GM19238 (cell line): ENCODE measurements at regions not wholly inside any gene's neighbourhood (a gene's known extent, or its start where the extent isn't known, plus 50 kb on each side); places are given as distances from the start of the nearest gene placed in this dataset.

Source experiments
- DNase-seq: peaks from one replicate; pipeline ENCODE4 v3.0.0; 2011; ENCODE audit warnings: low spot score; ENCODE audit not compliant: insufficient read length

GRCh38 chr9:117548556-117548955 lies 133.7 kb upstream of the ASTN2 start:
- no peak for DNase-seq

GRCh38 chr9:117547904-117548303 lies 133.0 kb upstream of the ASTN2 start:
- DNase-seq: no peak

GRCh38 chr9:117546894-117547678 lies 132.2 kb upstream of the ASTN2 start:
- no peak for DNase-seq

GRCh38 chr9:117545846-117546245 lies 131.0 kb upstream of the ASTN2 start:
- DNase-seq: no peak

- DNase-seq: no peak
These were observed 128.2 kb upstream of the ASTN2 start for GRCh38 chr9:117543089-117543488.

GRCh38 chr9:117542021-117542420 lies 127.2 kb upstream of the ASTN2 start:
- no peak for DNase-seq

GRCh38 chr9:117541181-117541580 lies 126.3 kb upstream of the ASTN2 start:
- no peak for DNase-seq

GRCh38 chr9:117535973-117536372 lies 121.1 kb upstream of the ASTN2 start:
- no peak for DNase-seq

GRCh38 chr9:117535434-117535833 lies 120.6 kb upstream of the ASTN2 start:
- no peak for DNase-seq

GRCh38 chr9:117528225-117528624 lies 113.4 kb upstream of the ASTN2 start:
- no peak for DNase-seq

- DNase-seq: no peak
These were observed 111.8 kb upstream of the ASTN2 start for GRCh38 chr9:117526674-117527073.

GRCh38 chr9:117523531-117524153 lies 108.8 kb upstream of the ASTN2 start:
- DNase-seq: no peak

GRCh38 chr9:117521293-117521692 lies 106.4 kb upstream of the ASTN2 start:
- DNase-seq: no peak

GRCh38 chr9:117516676-117517632 lies 102.1 kb upstream of the ASTN2 start:
- DNase-seq: no peak

GRCh38 chr9:117511852-117512481 lies 97.1 kb upstream of the ASTN2 start:
- no peak for DNase-seq

GRCh38 chr9:117496307-117496706 lies 81.5 kb upstream of the ASTN2 start:
- no peak for DNase-seq

GRCh38 chr9:117494401-117495090 lies 79.7 kb upstream of the ASTN2 start:
- no peak for DNase-seq

- no peak for DNase-seq
These were observed 77.6 kb upstream of the ASTN2 start for GRCh38 chr9:117492476-117492875.

GRCh38 chr9:117491491-117491890 lies 76.6 kb upstream of the ASTN2 start:
- no peak for DNase-seq

- DNase-seq: no peak
These were observed 75.3 kb upstream of the ASTN2 start for GRCh38 chr9:117490199-117490598.

GRCh38 chr9:117488659-117489058 lies 73.8 kb upstream of the ASTN2 start:
- no peak for DNase-seq
